IMR-90 (cell line): ENCODE measurements at regions not wholly inside any gene's neighbourhood (a gene's known extent, or its start where the extent isn't known, plus 50 kb on each side); places are given as distances from the start of the nearest gene placed in this dataset.

ENCODE experiments used
- ATAC-seq: fragments of 200-7000 bp; cut with Tn5 transposase; 2 replicates; pipeline ENCODE4 v1.9.1; 2020; ENCODE audit warnings: low read depth, mild to moderate bottlenecking, moderate library complexity
- BruUV-seq: library from RNA; stranded (reverse); fragments of 400-500 nt; replicated peaks from 2 replicates; lab custom pipeline; 2021; lab: Mats Ljungman, UMichigan
- CTCF ChIA-PET: fragments of 300-600 bp; formaldehyde crosslinking; extraction: SDS; loops from one replicate; lab custom pipeline; 2021; ENCODE audit warnings: antibody characterized with exemption; lab: Yijun Ruan, JAX
- POLR2A ChIA-PET: fragments of 300-600 bp; sonication (Branson Sonifier 250); formaldehyde crosslinking; loops from one replicate; lab custom pipeline; 2022; ENCODE audit warnings: antibody characterized with exemption; ENCODE audit not compliant: unreplicated experiment; lab: Charles Lee
- DNase-seq: peaks from one replicate; pipeline ENCODE4 v3.0.0; 2013
- H2AFZ ChIP-seq: replicated peaks from 2 replicates; pipeline ENCODE3; 2013; ENCODE audit warnings: low read length, mild to moderate bottlenecking; ENCODE audit not compliant: poor library complexity
- H2AK5ac ChIP-seq: 2 replicates; pipeline ENCODE4 v1.6.1; 2013; ENCODE audit warnings: low read depth, low read length, inconsistent platforms
- H2AK9ac ChIP-seq: replicated peaks from 2 replicates; pipeline ENCODE3; 2013; ENCODE audit warnings: mild to moderate bottlenecking, low read depth, low read length, moderate library complexity; ENCODE audit not compliant: poor library complexity
- H2BK120ac ChIP-seq: 2 replicates; pipeline ENCODE4 v1.6.1; 2013; ENCODE audit warnings: low read depth, low read length, inconsistent platforms
- H2BK15ac ChIP-seq: 3 replicates; pipeline ENCODE4 v1.6.1; 2013; ENCODE audit warnings: low read depth, low read length, inconsistent platforms
- H2BK20ac ChIP-seq: 2 replicates; pipeline ENCODE4 v1.6.1; 2013; ENCODE audit warnings: low read depth, mild to moderate bottlenecking, inconsistent platforms, low read length, moderate library complexity
- H2BK5ac ChIP-seq: 2 replicates; pipeline ENCODE4 v1.6.1; 2013; ENCODE audit warnings: mild to moderate bottlenecking, low read depth, low read length, inconsistent platforms; ENCODE audit not compliant: poor library complexity, severe bottlenecking
- H3K14ac ChIP-seq: replicated peaks from 2 replicates; pipeline ENCODE4 v1.6.1; 2013; ENCODE audit warnings: low read depth, low read length, inconsistent platforms
- H3K18ac ChIP-seq: 2 replicates; pipeline ENCODE4 v1.6.1; 2013; ENCODE audit warnings: low read depth, low read length, control low read depth
- H3K23ac ChIP-seq: 2 replicates; pipeline ENCODE4 v1.6.1; 2013; ENCODE audit warnings: low read depth, low read length, inconsistent platforms
- H3K27ac ChIP-seq: 2 replicates; pipeline ENCODE4 v1.5.1; 2013; ENCODE audit warnings: mild to moderate bottlenecking, control low read depth, low read length; ENCODE audit not compliant: insufficient read depth
- H3K27me3 ChIP-seq: 2 replicates; pipeline ENCODE4 v1.6.1; 2013; ENCODE audit warnings: low read length; ENCODE audit not compliant: control insufficient read depth, insufficient read depth
- H3K36me3 ChIP-seq: 2 replicates; pipeline ENCODE4 v1.6.1; 2013; ENCODE audit warnings: low read length, mixed read lengths; ENCODE audit not compliant: control insufficient read depth, insufficient read depth
- H3K4ac ChIP-seq: 2 replicates; pipeline ENCODE4 v1.6.1; 2013; ENCODE audit warnings: low read depth, low read length, inconsistent platforms
- H3K4me1 ChIP-seq: 2 replicates; pipeline ENCODE4 v1.6.1; 2013; ENCODE audit warnings: low read length, mixed read lengths; ENCODE audit not compliant: control insufficient read depth, insufficient read depth
- H3K4me2 ChIP-seq: 2 replicates; pipeline ENCODE4 v1.6.1; 2013; ENCODE audit warnings: low read depth, mild to moderate bottlenecking, control low read depth, low read length, moderate library complexity
- H3K4me3 ChIP-seq: 2 replicates; pipeline ENCODE4 v1.5.1; 2013; ENCODE audit warnings: low read depth, mild to moderate bottlenecking, control low read depth, low read length, moderate library complexity; ENCODE audit not compliant: insufficient read depth
- H3K56ac ChIP-seq: 2 replicates; pipeline ENCODE4 v1.6.1; 2013; ENCODE audit warnings: low read length, inconsistent platforms; ENCODE audit not compliant: insufficient read depth; ENCODE audit errors: extremely low read depth
- H3K79me1 ChIP-seq, 2 experiments: 2 replicates each; pipeline ENCODE4 v1.6.1; 2013; ENCODE audit warnings: low read length in 2 of 2, inconsistent platforms in 1 of 2, low read depth in 1 of 2
- H3K9ac ChIP-seq: 2 replicates; pipeline ENCODE4 v1.6.1; 2013; ENCODE audit warnings: low read depth, low read length, control low read depth
- H3K9me1 ChIP-seq: 2 replicates; pipeline ENCODE4 v1.6.1; 2013; ENCODE audit warnings: low read length, inconsistent platforms; ENCODE audit not compliant: insufficient read depth
- H3K9me3 ChIP-seq: 2 replicates; pipeline ENCODE4 v1.6.1; 2013; ENCODE audit warnings: low read length; ENCODE audit not compliant: control insufficient read depth, insufficient read depth
- H4K20me1 ChIP-seq: 2 replicates; pipeline ENCODE4 v1.6.1; 2013; ENCODE audit warnings: low read length, inconsistent platforms; ENCODE audit not compliant: insufficient read depth
- H4K5ac ChIP-seq: 2 replicates; pipeline ENCODE4 v1.6.1; 2013; ENCODE audit warnings: mild to moderate bottlenecking, low read depth, low read length, control low read depth
- H4K8ac ChIP-seq, 2 experiments: 2 replicates each; pipeline ENCODE4 v1.6.1; 2013; ENCODE audit warnings: low read depth in 2 of 2, low read length in 2 of 2, control low read depth in 1 of 2, inconsistent platforms in 1 of 2
- H4K91ac ChIP-seq: 2 replicates; pipeline ENCODE4 v1.6.1; 2013; ENCODE audit warnings: low read depth, low read length, inconsistent platforms; ENCODE audit not compliant: insufficient read depth
- BHLHE40 ChIP-seq: fragments of 150-350 bp; IDR thresholded peaks from 2 replicates; pipeline ENCODE4 v1.6.1; 2016; ENCODE audit warnings: mild to moderate bottlenecking, low read depth, low read length
- CEBPB ChIP-seq: IDR thresholded peaks from 2 replicates; pipeline ENCODE4 v1.6.1; 2012; ENCODE audit warnings: low read depth, low read length, improper control_type of control experiment
- CHD1 ChIP-seq: IDR thresholded peaks from 2 replicates; pipeline ENCODE4 v1.6.1; 2012; ENCODE audit warnings: low read depth, low read length, improper control_type of control experiment
- CTCF ChIP-seq: conservative IDR thresholded peaks from 2 replicates; pipeline ENCODE4 v1.5.1; 2012; ENCODE audit warnings: mild to moderate bottlenecking, low read depth, low read length, improper control_type of control experiment
- ELK1 ChIP-seq: fragments of 150-350 bp; IDR thresholded peaks from 2 replicates; pipeline ENCODE4 v1.6.1; 2016; ENCODE audit warnings: low read depth, mild to moderate bottlenecking, low read length, moderate library complexity, borderline replicate concordance
- FOS ChIP-seq: fragments of 150-350 bp; IDR thresholded peaks from 2 replicates; pipeline ENCODE4 v1.6.1; 2016; ENCODE audit warnings: low read depth, low read length
- MAFK ChIP-seq: IDR thresholded peaks from 2 replicates; pipeline ENCODE4 v1.6.1; 2012; ENCODE audit warnings: low read depth, low read length, improper control_type of control experiment
- MAZ ChIP-seq: IDR thresholded peaks from 2 replicates; pipeline ENCODE4 v1.6.1; 2012; ENCODE audit warnings: low read depth, mild to moderate bottlenecking, low read length, improper control_type of control experiment, moderate library complexity, borderline replicate concordance
- MXI1 ChIP-seq: IDR thresholded peaks from 2 replicates; pipeline ENCODE4 v1.6.1; 2012; ENCODE audit warnings: low read depth, mild to moderate bottlenecking, low read length, moderate library complexity, borderline replicate concordance
- NFE2L2 ChIP-seq: fragments of 150-350 bp; IDR thresholded peaks from 2 replicates; pipeline ENCODE4 v1.6.1; 2016; ENCODE audit warnings: low read depth, mild to moderate bottlenecking, low read length
- POLR2A ChIP-seq: IDR thresholded peaks from 2 replicates; pipeline ENCODE4 v1.6.1; 2012; ENCODE audit warnings: mild to moderate bottlenecking, low read depth, low read length
- RAD21 ChIP-seq: IDR thresholded peaks from 2 replicates; pipeline ENCODE4 v1.6.1; 2012; ENCODE audit warnings: low read length, improper control_type of control experiment
- RCOR1 ChIP-seq: IDR thresholded peaks from 2 replicates; pipeline ENCODE4 v1.6.1; 2012; ENCODE audit warnings: mild to moderate bottlenecking, low read length, improper control_type of control experiment; ENCODE audit not compliant: insufficient replicate concordance
- RFX5 ChIP-seq: IDR thresholded peaks from 2 replicates; pipeline ENCODE4 v1.8.0; 2012; ENCODE audit warnings: low read depth, mild to moderate bottlenecking, low read length, moderate library complexity
- SMC3 ChIP-seq: fragments of 150-350 bp; IDR thresholded peaks from 2 replicates; pipeline ENCODE4 v1.6.1; 2016; ENCODE audit warnings: low read depth, mild to moderate bottlenecking, antibody characterized with exemption, low read length, moderate library complexity
- USF2 ChIP-seq: fragments of 150-350 bp; IDR thresholded peaks from 2 replicates; pipeline ENCODE4 v1.6.1; 2017; ENCODE audit warnings: mild to moderate bottlenecking, antibody characterized with exemption, low read length, low read depth
- WGBS, 2 experiments: methylation state at CpG; one replicate each; pipeline versions ENCODE4 v1.1.5 to v1.1.7; 2013; ENCODE audit warnings: missing lambda C conversion rate in 2 of 2; ENCODE audit not compliant: insufficient read length in 1 of 2; ENCODE audit errors: extremely low coverage in 2 of 2; 5-methylcytosine and 5-hydroxymethylcytosine counted together
- dilution Hi-C: fragments of 300-500 bp; cut with HindIII; formaldehyde crosslinking; loops from one replicate; pipeline ENCODE4 v1.14.3; 2018; ENCODE audit warnings: low sequenced_read_pairs; ENCODE audit not compliant: unreplicated experiment
- in situ Hi-C: fragments of 300-500 bp; cut with MboI; formaldehyde crosslinking; loops from 3 replicates; pipeline ENCODE4 v1.14.3; 2019; ENCODE audit warnings: low sequenced_read_pairs, inconsistent platforms, mixed read lengths
- intact Hi-C: fragments of 100-400 bp; cut with micrococcal nuclease; formaldehyde crosslinking; loops from 2 replicates; pipeline ENCODE4 v1.10.0; 2022

GRCh38 chr13:107233541-107233940 is 665.6 kb upstream of the ARGLU1 start:
- H2BK20ac ChIP-seq: no peak overlapping the region
- peaks cover 6% of the 10 kb centered on the region; the same call in 1 of the 2 replicates for H3K9me1 ChIP-seq
- no peak overlapping the region for H2BK5ac ChIP-seq
- H4K91ac ChIP-seq: no peak overlapping the region
- in situ Hi-C loops (no loop called here), intact Hi-C loops (no loop called here), dilution Hi-C loops (no loop called here)
- ChIA-PET POLR2A (no interaction called here), CTCF (interaction anchor here (1.2 kb wide), 1 partner anchor 13 kb away, joined by 3 read pairs; no protein-coding TSS in a partner anchor)
- no peak for ATAC-seq
- H3K56ac ChIP-seq: no peak overlapping the region
- no peak overlapping the region for H3K9ac ChIP-seq
- BruUV-seq: no TSS peak
- H2AK9ac ChIP-seq: no peak overlapping the region
- no peaks in the 10 kb centered on the region for H3K9me3 ChIP-seq
- no peak overlapping the region for H2BK15ac ChIP-seq
- no peak overlapping the region for H3K4me2 ChIP-seq
- no peak overlapping the region for H3K23ac ChIP-seq
- H3K27me3 ChIP-seq: no peaks in the 10 kb centered on the region
- H3K79me1 ChIP-seq: peaks cover 9 to 21% of the 10 kb centered on the region in 2 experiments
- no peak overlapping the region for H3K18ac ChIP-seq
- no peak overlapping the region for H4K8ac ChIP-seq
- TF ChIP-seq FOS (no peak), MAFK (no peak), SMC3 (no peak), RAD21 (no peak), POLR2A (no peak), USF2 (no peak), CTCF (no peak), BHLHE40 (no peak), ELK1 (no peak), NFE2L2 (no peak), CHD1 (no peak), RCOR1 (no peak), MAZ (no peak), CEBPB (no peak), RFX5 (no peak), MXI1 (no peak)
- H2BK120ac ChIP-seq: no peak overlapping the region
- no peak for DNase-seq
- WGBS, 2 experiments: no CpG with 5 or more reads among the region's 2 CpGs
- no peak overlapping the region for H3K27ac ChIP-seq
- H3K14ac ChIP-seq: no peak overlapping the region
- H3K4me3 ChIP-seq: no peak overlapping the region
- H4K5ac ChIP-seq: no peak overlapping the region
- no peak overlapping the region for H2AFZ ChIP-seq
- H3K4me1 ChIP-seq: no peaks in the 10 kb centered on the region
- H3K36me3 ChIP-seq: no peaks in the 10 kb centered on the region
- no peaks in the 10 kb centered on the region for H4K20me1 ChIP-seq
- no peak overlapping the region for H3K4ac ChIP-seq
- no peak overlapping the region for H2AK5ac ChIP-seq
